Osteocyte (in vitro differentiated cells): ENCODE measurements at regions not wholly inside any gene's neighbourhood (a gene's known extent, or its start where the extent isn't known, plus 50 kb on each side); places are given as distances from the start of the nearest gene placed in this dataset.
A peak's percentile ranks its signal among the peaks of the same experiment; 100 is the strongest.

Experiments
- DNase-seq: peaks from one replicate; pipeline ENCODE4 v3.0.0; 2021; ENCODE audit warnings: mixed read lengths; ENCODE audit not compliant: unreplicated experiment; ENCODE audit errors: extremely low spot score
- H3K27ac Mint-ChIP-seq: one replicate; pipeline ENCODE4 v1.8.0; 2021; ENCODE audit warnings: mild to moderate bottlenecking, mixed read lengths; ENCODE audit not compliant: unreplicated experiment
- H3K27me3 Mint-ChIP-seq: one replicate; pipeline ENCODE4 v1.8.0; 2021; ENCODE audit warnings: mixed read lengths; ENCODE audit not compliant: unreplicated experiment
- H3K36me3 Mint-ChIP-seq: one replicate; pipeline ENCODE4 v1.8.0; 2021; ENCODE audit warnings: mixed read lengths; ENCODE audit not compliant: unreplicated experiment
- H3K4me1 Mint-ChIP-seq: one replicate; pipeline ENCODE4 v1.8.0; 2021; ENCODE audit warnings: mixed read lengths; ENCODE audit not compliant: unreplicated experiment
- H3K4me3 Mint-ChIP-seq: one replicate; pipeline ENCODE4 v1.8.0; 2021; ENCODE audit warnings: mild to moderate bottlenecking, moderate library complexity, mixed read lengths; ENCODE audit not compliant: unreplicated experiment
- H3K9me3 Mint-ChIP-seq: one replicate; pipeline ENCODE4 v1.8.0; 2021; ENCODE audit warnings: mixed read lengths; ENCODE audit not compliant: unreplicated experiment
- TF ChIP-seq, protein P1 (sequence below): fragments of 200-600 bp; sonication (generic); IDR thresholded peaks from 2 replicates; pipeline ENCODE4 v1.5.0; 2021; ENCODE audit warnings: antibody characterized with exemption, mild to moderate bottlenecking, moderate library complexity

DNA sequence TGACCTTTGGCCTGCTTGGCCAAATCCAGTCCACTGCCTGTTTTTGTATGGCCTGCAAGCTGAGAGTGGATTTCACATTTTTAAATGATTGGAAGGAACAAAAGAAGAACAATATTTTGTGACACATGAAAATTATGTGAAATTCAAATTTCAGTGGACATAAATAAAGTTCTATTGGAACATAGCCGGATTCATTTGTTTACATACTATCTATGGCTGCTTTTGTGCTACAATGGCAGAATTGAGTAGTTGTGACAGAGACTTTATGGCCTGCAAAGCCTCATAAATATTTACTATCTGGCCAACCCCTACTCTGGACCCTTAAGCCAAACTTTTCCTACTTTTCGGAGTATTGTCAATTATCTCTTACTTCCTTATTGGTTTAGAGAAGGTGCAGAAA lies 66.6 kb upstream of the IPO9 start:
- Mint-ChIP-seq H3K36me3 (peaks cover 19% of the 10 kb centered on the region), H3K27me3 (no peaks in the 10 kb centered on the region), H3K27ac (peak overlapping the region; percentile 98), H3K4me1 (peaks cover 93% of the 10 kb centered on the region), H3K4me3 (peak overlapping the region; percentile 18), H3K9me3 (no peaks in the 10 kb centered on the region)
- DNase-seq = no peak
- TF ChIP-seq, protein P1, sequence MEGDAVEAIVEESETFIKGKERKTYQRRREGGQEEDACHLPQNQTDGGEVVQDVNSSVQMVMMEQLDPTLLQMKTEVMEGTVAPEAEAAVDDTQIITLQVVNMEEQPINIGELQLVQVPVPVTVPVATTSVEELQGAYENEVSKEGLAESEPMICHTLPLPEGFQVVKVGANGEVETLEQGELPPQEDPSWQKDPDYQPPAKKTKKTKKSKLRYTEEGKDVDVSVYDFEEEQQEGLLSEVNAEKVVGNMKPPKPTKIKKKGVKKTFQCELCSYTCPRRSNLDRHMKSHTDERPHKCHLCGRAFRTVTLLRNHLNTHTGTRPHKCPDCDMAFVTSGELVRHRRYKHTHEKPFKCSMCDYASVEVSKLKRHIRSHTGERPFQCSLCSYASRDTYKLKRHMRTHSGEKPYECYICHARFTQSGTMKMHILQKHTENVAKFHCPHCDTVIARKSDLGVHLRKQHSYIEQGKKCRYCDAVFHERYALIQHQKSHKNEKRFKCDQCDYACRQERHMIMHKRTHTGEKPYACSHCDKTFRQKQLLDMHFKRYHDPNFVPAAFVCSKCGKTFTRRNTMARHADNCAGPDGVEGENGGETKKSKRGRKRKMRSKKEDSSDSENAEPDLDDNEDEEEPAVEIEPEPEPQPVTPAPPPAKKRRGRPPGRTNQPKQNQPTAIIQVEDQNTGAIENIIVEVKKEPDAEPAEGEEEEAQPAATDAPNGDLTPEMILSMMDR = no peak

DNA sequence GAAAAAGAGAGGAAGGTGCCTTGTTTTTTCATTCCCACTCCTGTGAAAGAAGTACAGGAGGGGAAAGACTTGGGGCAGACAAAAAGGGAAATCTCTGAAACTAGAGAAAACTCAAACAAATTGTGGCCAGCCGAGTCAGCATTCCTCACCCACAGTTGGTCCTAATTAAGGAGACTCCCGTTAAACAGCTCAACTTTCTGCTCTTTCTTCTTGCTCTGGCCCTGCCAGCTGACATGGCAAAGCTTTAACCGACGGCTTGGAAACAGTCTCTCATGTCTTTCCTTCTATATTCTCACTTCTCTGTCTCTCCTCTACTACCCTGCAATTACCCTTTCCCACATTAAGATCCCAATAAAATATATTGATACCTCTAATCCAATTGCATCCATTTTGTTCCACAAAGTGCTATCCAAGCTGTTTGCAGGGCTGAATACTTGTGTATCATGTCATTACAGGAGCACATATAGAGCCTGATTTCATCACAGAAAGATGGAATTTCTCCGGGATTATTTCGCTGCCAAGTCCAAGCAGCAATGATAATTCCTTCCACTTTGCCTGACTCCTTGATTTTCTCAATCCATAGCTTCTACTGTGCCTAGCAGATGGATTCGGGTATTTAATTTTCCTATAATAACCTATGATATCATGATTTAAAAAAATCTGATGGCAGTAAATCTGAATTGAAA lies 65.4 kb upstream of the IPO9 start:
- Mint-ChIP-seq H3K4me1 (peaks cover 86% of the 10 kb centered on the region), H3K4me3 (peak overlapping the region; percentile 59)

DNA sequence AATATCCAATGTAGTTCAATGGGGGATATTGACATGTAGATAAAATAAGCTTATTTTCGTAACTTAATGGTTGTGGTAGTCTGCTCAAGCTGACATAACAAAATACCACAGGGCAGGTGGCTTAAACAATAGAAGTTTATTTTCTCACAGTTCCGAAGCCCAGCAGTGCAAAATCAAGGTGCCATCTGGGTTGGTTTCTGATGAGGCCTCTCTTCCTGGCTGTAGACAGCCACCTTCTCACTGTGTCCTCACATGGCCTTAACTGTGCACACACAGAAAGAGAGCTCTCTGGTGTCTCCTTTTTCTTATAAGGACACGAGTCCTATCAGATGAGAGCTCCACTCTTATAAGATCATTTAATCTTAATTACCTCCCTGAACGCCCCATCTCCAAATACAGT lies 64.8 kb upstream of the IPO9 start:
- Mint-ChIP-seq H3K27ac (peak overlapping the region; percentile 98), H3K4me3 (no peak overlapping the region), H3K9me3 (no peaks in the 10 kb centered on the region), H3K4me1 (peaks cover 83% of the 10 kb centered on the region), H3K27me3 (no peaks in the 10 kb centered on the region), H3K36me3 (peaks cover 14% of the 10 kb centered on the region)
- no peak for DNase-seq
- TF ChIP-seq, protein P1 = no peak

More for the DNA sequence above, 65.4 kb upstream of the IPO9 start:
- DNase-seq = no peak
- Mint-ChIP-seq H3K27me3 (no peaks in the 10 kb centered on the region), H3K36me3 (peaks cover 16% of the 10 kb centered on the region), H3K27ac (peak overlapping the region; percentile 98), H3K9me3 (no peaks in the 10 kb centered on the region)
- TF ChIP-seq, protein P1 = no peak

DNA sequence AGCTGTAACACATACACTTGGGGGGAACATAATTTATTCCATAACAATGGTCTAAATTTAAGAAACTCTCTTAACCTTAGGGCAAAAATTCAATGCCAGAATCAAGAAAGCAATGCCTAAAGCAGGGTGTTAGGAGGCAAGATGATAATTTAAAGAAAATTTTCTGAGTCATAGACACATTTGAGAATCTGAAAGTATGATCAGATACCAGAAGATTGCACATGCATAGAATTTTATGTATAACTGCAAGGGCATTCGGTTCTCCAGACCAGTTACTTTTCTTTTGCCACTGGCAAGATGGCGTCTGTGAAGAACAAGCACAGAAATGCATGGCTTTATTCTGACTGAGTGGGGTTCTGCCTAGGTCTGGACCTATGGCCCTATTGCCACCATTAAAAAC lies 64.4 kb upstream of the IPO9 start:
- Mint-ChIP-seq H3K27me3 (no peaks in the 10 kb centered on the region), H3K9me3 (no peaks in the 10 kb centered on the region), H3K4me3 (no peak overlapping the region), H3K36me3 (peaks cover 19% of the 10 kb centered on the region), H3K4me1 (peaks cover 83% of the 10 kb centered on the region), H3K27ac (peak overlapping the region; percentile 98)
- DNase-seq = no peak
- TF ChIP-seq, protein P1 = no peak

DNA sequence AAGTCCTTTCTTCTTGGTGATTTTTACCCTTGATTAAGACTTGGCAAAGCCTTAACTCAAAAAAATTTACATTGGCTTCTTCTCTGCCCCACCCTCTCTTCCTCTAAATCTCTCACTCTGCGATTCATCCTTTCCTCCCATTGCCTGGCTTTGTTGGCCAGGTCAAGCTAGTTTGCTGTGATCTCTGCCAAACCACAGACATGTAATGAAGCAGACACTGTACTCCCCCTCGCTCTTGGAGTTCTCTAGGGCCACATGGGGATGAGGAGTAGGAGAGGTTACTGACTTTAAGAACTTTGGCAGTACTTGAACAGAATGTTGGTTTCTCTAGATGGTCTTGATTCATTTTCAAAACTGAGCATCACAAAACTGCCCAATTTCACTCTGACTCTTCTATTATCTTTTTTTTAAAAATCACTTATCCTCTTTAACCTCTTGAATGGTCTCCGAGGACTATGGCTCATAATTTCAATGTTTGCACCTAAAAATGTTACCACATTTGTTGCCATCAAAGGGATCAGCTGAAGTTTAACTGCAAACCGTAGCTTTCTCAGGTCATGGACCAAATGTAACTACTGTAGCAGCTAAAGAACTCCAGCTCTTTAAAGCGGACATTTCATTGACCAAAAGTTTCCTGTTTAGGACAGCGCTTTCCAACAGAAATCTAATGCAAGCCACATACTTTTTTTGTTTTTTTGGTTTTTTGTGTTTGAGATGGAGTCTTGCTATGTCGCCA lies 62.7 kb upstream of the IPO9 start:
- peaks cover 30% of the 10 kb centered on the region for H3K36me3 Mint-ChIP-seq
- TF ChIP-seq, protein P1 = no peak
- H3K27ac Mint-ChIP-seq = peak overlapping the region; percentile 86
- DNase-seq = no peak
- peak overlapping the region; percentile 39 for H3K4me3 Mint-ChIP-seq
- no peaks in the 10 kb centered on the region for H3K27me3 Mint-ChIP-seq
- H3K4me1 Mint-ChIP-seq = peaks cover 83% of the 10 kb centered on the region
- peaks cover under 1% of the 10 kb centered on the region for H3K9me3 Mint-ChIP-seq
